SU-DHL-6 (cell line): ENCODE measurements at regions not wholly inside any gene's neighbourhood (a gene's known extent, or its start where the extent isn't known, plus 50 kb on each side); places are given as distances from the start of the nearest gene placed in this dataset.

Experiments used
- CTCF ChIP-seq: fragments of 200-600 bp; sonication (generic); IDR thresholded peaks from one replicate; pipeline ENCODE4 v1.5.1; 2017; ENCODE audit warnings: antibody characterized with exemption, mild to moderate bottlenecking, low read length, moderate library complexity; ENCODE audit not compliant: insufficient read depth, poor library complexity, severe bottlenecking
- EZH2phosphoT487 ChIP-seq: fragments of 200-600 bp; sonication (generic), shearing (Covaris generic); conservative IDR thresholded peaks from 2 replicates; pipeline ENCODE4 v1.6.1; 2018; ENCODE audit warnings: mild to moderate bottlenecking, antibody characterized with exemption, low read length, moderate library complexity, mixed read lengths

GRCh38 chr2:240226672-240227537 is 86.4 kb upstream of the OTOS start:
- no peak for TF ChIP-seq CTCF
- TF ChIP-seq EZH2phosphoT487, result no peak
